Endothelial cell of umbilical vein (primary cell): ENCODE measurements at regions not wholly inside any gene's neighbourhood (a gene's known extent, or its start where the extent isn't known, plus 50 kb on each side); places are given as distances from the start of the nearest gene placed in this dataset.

Source experiments
- BruUV-seq: library from RNA; stranded (reverse); fragments of 400-500 nt; replicated peaks from 2 replicates; lab custom pipeline; 2021; lab: Mats Ljungman, UMichigan
- CTCF ChIA-PET: fragments of 300-600, 350-600 bp; sonication (Branson Sonifier 250); formaldehyde crosslinking; loops from one replicate; lab custom pipeline; 2021; ENCODE audit warnings: antibody characterized with exemption, inconsistent platforms; lab: Charles Lee
- POLR2A ChIA-PET: fragments of 300-600, 350-600 bp; sonication (Branson Sonifier 250); formaldehyde crosslinking; loops from one replicate; lab custom pipeline; 2021; ENCODE audit warnings: antibody characterized with exemption, inconsistent platforms; lab: Charles Lee
- DNase-seq: peaks from one replicate; pipeline ENCODE4 v3.0.0-alpha.2; 2011; ENCODE audit warnings: low read depth, low spot score
- FAIRE-seq: peaks from 2 replicates; lab custom pipeline; 2011; peaks lifted over from hg19 to GRCh38; lab: Jason Lieb, UNC
- H2AFZ ChIP-seq: 2 replicates; pipeline ENCODE4 v1.6.0; 2012; ENCODE audit warnings: low read depth, low read length, control low read depth, inconsistent platforms
- H3K27ac ChIP-seq: 2 replicates; pipeline ENCODE4 v1.5.1; 2011; ENCODE audit warnings: low read depth, mild to moderate bottlenecking, control low read depth, low read length, moderate library complexity; ENCODE audit not compliant: insufficient read depth
- H3K27me3 ChIP-seq, 2 experiments: 2 replicates each; pipeline versions ENCODE4 v1.6.0 to v1.6.1; 2011; ENCODE audit warnings: low read length in 2 of 2, mixed read lengths in 1 of 2; ENCODE audit not compliant: control insufficient read depth in 2 of 2, insufficient read depth in 2 of 2
- H3K36me3 ChIP-seq, 2 experiments: 2 replicates in 1 of 2; 3 replicates in 1 of 2; pipeline ENCODE4 v1.5.1; 2011; ENCODE audit warnings: low read length in 2 of 2, mild to moderate bottlenecking in 1 of 2, moderate library complexity in 1 of 2; ENCODE audit not compliant: control insufficient read depth in 2 of 2, insufficient read depth in 2 of 2; ENCODE audit errors: extremely low read depth in 1 of 2
- H3K4me1 ChIP-seq: 3 replicates; pipeline ENCODE4 v1.5.1; 2011; ENCODE audit warnings: mild to moderate bottlenecking, low read length; ENCODE audit not compliant: control insufficient read depth, insufficient read depth; ENCODE audit errors: extremely low read depth
- H3K4me2 ChIP-seq: 2 replicates; pipeline ENCODE4 v1.6.1; 2011; ENCODE audit warnings: low read length, control low read depth, mixed read lengths; ENCODE audit not compliant: insufficient read depth
- H3K4me3 ChIP-seq, 3 experiments: fragments of 200-600 bp in 1 of 3; sonication (generic), shearing (Covaris generic) in 1 of 3; replicated peaks in 1 of 3; 2 replicates each; pipeline ENCODE4 v1.5.1; 2011 to 2016; ENCODE audit warnings: control low read depth in 3 of 3, low read length in 3 of 3, mild to moderate bottlenecking in 2 of 3, inconsistent platforms in 1 of 3, low read depth in 1 of 3, moderate library complexity in 1 of 3; ENCODE audit not compliant: insufficient read depth in 1 of 3
- H3K79me2 ChIP-seq: 2 replicates; pipeline ENCODE4 v1.6.0; 2012; ENCODE audit warnings: low read length, inconsistent platforms; ENCODE audit not compliant: control insufficient read depth, insufficient read depth
- H3K9ac ChIP-seq: replicated peaks from 2 replicates; pipeline ENCODE3; 2011; ENCODE audit warnings: low read length, control low read depth; ENCODE audit not compliant: insufficient read depth; ENCODE audit errors: extremely low read depth
- H3K9me1 ChIP-seq: replicated peaks from 3 replicates; pipeline ENCODE4 v1.6.0; 2011; ENCODE audit warnings: mild to moderate bottlenecking, low read length; ENCODE audit not compliant: control insufficient read depth, insufficient read depth; ENCODE audit errors: extremely low read depth
- H3K9me3 ChIP-seq: replicated peaks from 2 replicates; pipeline ENCODE4 v1.5.1; 2012; ENCODE audit warnings: low read length, inconsistent platforms; ENCODE audit not compliant: control insufficient read depth, insufficient read depth
- H4K20me1 ChIP-seq: replicated peaks from 2 replicates; pipeline ENCODE3; 2011; ENCODE audit warnings: mild to moderate bottlenecking, low read length; ENCODE audit not compliant: control insufficient read depth, insufficient read depth; ENCODE audit errors: extremely low read depth
- EZH2 ChIP-seq: IDR thresholded peaks from 2 replicates; pipeline ENCODE4 v1.6.1; 2012; ENCODE audit warnings: borderline replicate concordance, low read depth, mild to moderate bottlenecking, moderate library complexity, low read length, inconsistent platforms; ENCODE audit not compliant: severe bottlenecking
- FOS ChIP-seq: IDR thresholded peaks from 2 replicates; pipeline ENCODE4 v1.6.1; 2011; ENCODE audit warnings: mild to moderate bottlenecking, low read length, moderate library complexity, borderline replicate concordance; ENCODE audit not compliant: insufficient read depth
- GATA2 ChIP-seq: IDR thresholded peaks from 2 replicates; pipeline ENCODE4 v1.7.0; 2011; ENCODE audit warnings: low read depth, mild to moderate bottlenecking, moderate library complexity, mixed read lengths, low read length; ENCODE audit not compliant: insufficient read length, insufficient read depth
- JUN ChIP-seq: IDR thresholded peaks from 2 replicates; pipeline ENCODE4 v1.6.1; 2011; ENCODE audit warnings: borderline replicate concordance, low read depth; ENCODE audit not compliant: insufficient read length, insufficient read depth
- MAX ChIP-seq: IDR thresholded peaks from 2 replicates; pipeline ENCODE4 v1.6.1; 2011; ENCODE audit not compliant: insufficient read depth, insufficient read length
- MYC ChIP-seq: IDR thresholded peaks from one replicate; pipeline ENCODE4 v1.6.1; 2011; ENCODE audit warnings: mild to moderate bottlenecking, low read depth, low read length
- POLR2A ChIP-seq: IDR thresholded peaks from 2 replicates; pipeline ENCODE4 v1.6.1; 2012; ENCODE audit warnings: low read depth, mild to moderate bottlenecking, control low read depth, low read length
- POLR2AphosphoS5 ChIP-seq: IDR thresholded peaks from 2 replicates; pipeline ENCODE4 v1.6.1; 2012; ENCODE audit warnings: low read depth, mild to moderate bottlenecking, control low read depth, low read length, moderate library complexity; ENCODE audit not compliant: insufficient read depth
- dilution Hi-C: fragments of 300-500 bp; cut with MboI; formaldehyde crosslinking; loops from one replicate; pipeline ENCODE4 v1.15.0; 2019; ENCODE audit warnings: low sequenced_read_pairs; ENCODE audit not compliant: extremely low pct_ligation_motif_present
- intact Hi-C: fragments of 100-400 bp; cut with micrococcal nuclease; formaldehyde crosslinking; loops from one replicate; pipeline ENCODE4 v1.10.0; 2022
- TF ChIP-seq, protein P1 (sequence below), 2 donors: IDR thresholded peaks; 1 replicate in 1 of 2; 2 replicates in 1 of 2; pipeline ENCODE4 v1.5.1; 2011; ENCODE audit warnings: low read length in 2 of 2, mild to moderate bottlenecking in 2 of 2, moderate library complexity in 2 of 2, control low read depth in 1 of 2, inconsistent platforms in 1 of 2, low read depth in 1 of 2; ENCODE audit not compliant: insufficient read depth in 1 of 2; ENCODE audit errors: extremely low read depth in 1 of 2

DNA sequence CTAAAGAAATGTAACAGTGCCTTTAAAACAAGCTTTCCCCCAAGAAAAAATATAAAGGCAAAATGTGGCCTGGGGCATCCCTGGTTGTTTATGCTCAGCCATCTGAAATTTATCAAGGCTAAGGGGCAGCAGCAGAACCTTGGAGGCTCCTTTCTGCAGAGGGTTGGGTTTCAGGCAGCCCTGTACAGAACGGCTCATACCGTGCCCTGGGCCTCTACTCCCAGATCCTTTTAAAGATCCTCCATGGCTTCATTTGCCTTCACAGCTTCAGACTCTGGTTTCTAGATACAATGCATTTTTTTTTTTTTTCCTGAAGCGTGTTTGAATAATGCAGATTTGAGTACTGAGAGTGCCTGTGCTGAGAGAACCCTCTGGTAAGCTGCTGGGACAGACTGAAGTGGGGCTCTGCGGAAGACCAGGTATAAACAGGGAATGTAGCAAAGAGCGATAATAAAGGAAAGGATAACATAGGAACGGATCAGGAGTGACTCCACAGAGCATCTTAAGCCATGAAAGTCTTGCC is 172.7 kb downstream of the DIRAS2 start:
- CTCF ChIA-PET: interaction anchor here (0.6 to 0.8 kb wide), 2 partner anchors 38 to 184 kb away, joined by 3 read pairs; no protein-coding TSS in a partner anchor
- Histone ChIP-seq H3K4me3 (no peak overlapping the region), H4K20me1 (no peaks in the 10 kb centered on the region), H3K9me1 (no peaks in the 10 kb centered on the region), H3K27me3 (no peaks in the 10 kb centered on the region), H3K4me1 (no peaks in the 10 kb centered on the region), H3K79me2 (no peaks in the 10 kb centered on the region), H3K36me3 (no peaks in the 10 kb centered on the region), H3K9ac (no peak overlapping the region), H3K9me3 (peaks cover 2% of the 10 kb centered on the region), H2AFZ (no peak overlapping the region), H3K4me2 (no peak overlapping the region), H3K27ac (no peak overlapping the region)
- dilution Hi-C loops: no loop called here
- FAIRE-seq: no peak
- DNase-seq: no peak
- POLR2A ChIA-PET: no interaction called here
- no peak for TF ChIP-seq MYC
- no peak for TF ChIP-seq POLR2A
- TF ChIP-seq POLR2AphosphoS5: no peak
- no peak for TF ChIP-seq EZH2
- TF ChIP-seq JUN: no peak
- TF ChIP-seq MAX: no peak
- TF ChIP-seq GATA2: no peak
- TF ChIP-seq FOS: no peak
- TF ChIP-seq, protein P1, sequence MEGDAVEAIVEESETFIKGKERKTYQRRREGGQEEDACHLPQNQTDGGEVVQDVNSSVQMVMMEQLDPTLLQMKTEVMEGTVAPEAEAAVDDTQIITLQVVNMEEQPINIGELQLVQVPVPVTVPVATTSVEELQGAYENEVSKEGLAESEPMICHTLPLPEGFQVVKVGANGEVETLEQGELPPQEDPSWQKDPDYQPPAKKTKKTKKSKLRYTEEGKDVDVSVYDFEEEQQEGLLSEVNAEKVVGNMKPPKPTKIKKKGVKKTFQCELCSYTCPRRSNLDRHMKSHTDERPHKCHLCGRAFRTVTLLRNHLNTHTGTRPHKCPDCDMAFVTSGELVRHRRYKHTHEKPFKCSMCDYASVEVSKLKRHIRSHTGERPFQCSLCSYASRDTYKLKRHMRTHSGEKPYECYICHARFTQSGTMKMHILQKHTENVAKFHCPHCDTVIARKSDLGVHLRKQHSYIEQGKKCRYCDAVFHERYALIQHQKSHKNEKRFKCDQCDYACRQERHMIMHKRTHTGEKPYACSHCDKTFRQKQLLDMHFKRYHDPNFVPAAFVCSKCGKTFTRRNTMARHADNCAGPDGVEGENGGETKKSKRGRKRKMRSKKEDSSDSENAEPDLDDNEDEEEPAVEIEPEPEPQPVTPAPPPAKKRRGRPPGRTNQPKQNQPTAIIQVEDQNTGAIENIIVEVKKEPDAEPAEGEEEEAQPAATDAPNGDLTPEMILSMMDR (IDR thresholded peaks at IDR 0.05; ENCODE audit: extremely low read depth in 1 of 2, insufficient read depth in 1 of 2, low read depth in 1 of 2, low read length in 2 of 2): no peak
- no TSS peak for BruUV-seq
- intact Hi-C loops: no loop called here
